WTC11 (cell line): ENCODE measurements at regions not wholly inside any gene's neighbourhood (a gene's known extent, or its start where the extent isn't known, plus 50 kb on each side); places are given as distances from the start of the nearest gene placed in this dataset.

ENCODE experiments used
- ATAC-seq: fragments of 200-7000 bp; cut with Tn5 transposase; 2 replicates; pipeline ENCODE4 v1.10.0; 2021; ENCODE audit warnings: mild to moderate bottlenecking, moderate library complexity
- CTCF ChIA-PET: fragments of 300-600 bp; sonication (Branson Sonifier 250); formaldehyde crosslinking; loops from one replicate; lab custom pipeline; 2021; ENCODE audit warnings: antibody characterized with exemption; lab: Charles Lee
- POLR2A ChIA-PET: fragments of 350-600 bp; sonication (Branson Sonifier 250); formaldehyde crosslinking; loops from one replicate; lab custom pipeline; 2021; ENCODE audit warnings: antibody characterized with exemption; lab: Charles Lee
- DNase-seq: peaks from one replicate; pipeline ENCODE4 v3.0.0; 2021; ENCODE audit warnings: low spot score
- H3K27ac Mint-ChIP-seq: 2 replicates; pipeline ENCODE4 v1.8.0; 2021; ENCODE audit warnings: mixed read lengths
- H3K27me3 Mint-ChIP-seq: 2 replicates; pipeline ENCODE4 v1.8.0; 2021; ENCODE audit warnings: low read depth, mild to moderate bottlenecking, moderate library complexity, mixed read lengths
- H3K36me3 Mint-ChIP-seq: 2 replicates; pipeline ENCODE4 v1.8.0; 2021; ENCODE audit warnings: mixed read lengths
- H3K4me1 Mint-ChIP-seq: 2 replicates; pipeline ENCODE4 v1.8.0; 2022; ENCODE audit warnings: mixed read lengths
- H3K4me3 Mint-ChIP-seq: 2 replicates; pipeline ENCODE4 v1.8.0; 2021; ENCODE audit warnings: mild to moderate bottlenecking, moderate library complexity, mixed read lengths
- H3K9me3 Mint-ChIP-seq: 2 replicates; pipeline ENCODE4 v1.8.0; 2021; ENCODE audit warnings: mixed read lengths
- AR ChIP-seq: fragments of 250-450 bp; sonication (Bioruptor Pico); IDR thresholded peaks from 2 replicates; pipeline ENCODE4 v1.9.0; 2021; ENCODE audit warnings: mild to moderate bottlenecking
- CDX4 ChIP-seq: fragments of 250-450 bp; sonication (Bioruptor Pico); IDR thresholded peaks from 2 replicates; pipeline ENCODE4 v1.9.0; 2021; ENCODE audit warnings: moderate library complexity, mild to moderate bottlenecking, inconsistent platforms, borderline replicate concordance
- ETV6 ChIP-seq: sonication (generic); formaldehyde crosslinking; IDR thresholded peaks from 2 replicates; pipeline ENCODE4 v1.8.1; 2022; ENCODE audit warnings: mild to moderate bottlenecking, missing genetic modification reagents
- FOXP4 ChIP-seq: sonication (generic); formaldehyde crosslinking; IDR thresholded peaks from 2 replicates; pipeline ENCODE4 v1.8.0; 2022; ENCODE audit warnings: mild to moderate bottlenecking, missing genetic modification reagents
- GRHL2 ChIP-seq: fragments of 250-450 bp; sonication (Bioruptor Pico); IDR thresholded peaks from 2 replicates; pipeline ENCODE4 v1.8.0; 2022; ENCODE audit warnings: mild to moderate bottlenecking, moderate library complexity; ENCODE audit not compliant: insufficient replicate concordance, severe bottlenecking
- MLX ChIP-seq: sonication (generic); formaldehyde crosslinking; IDR thresholded peaks from 2 replicates; pipeline ENCODE4 v1.8.1; 2023; ENCODE audit warnings: mild to moderate bottlenecking, missing genetic modification reagents, moderate library complexity
- NFE2L1 ChIP-seq: sonication (generic); formaldehyde crosslinking; IDR thresholded peaks from 2 replicates; pipeline ENCODE4 v1.8.1; 2023; ENCODE audit warnings: missing genetic modification reagents
- NR1H2 ChIP-seq: sonication (generic); formaldehyde crosslinking; IDR thresholded peaks from 2 replicates; pipeline ENCODE4 v1.9.0; 2021; ENCODE audit warnings: mild to moderate bottlenecking, moderate library complexity, missing genetic modification reagents
- SP1 ChIP-seq: sonication (generic); formaldehyde crosslinking; conservative IDR thresholded peaks from 2 replicates; pipeline ENCODE4 v1.8.1; 2022; ENCODE audit warnings: missing genetic modification reagents
- STAT6 ChIP-seq: sonication (generic); formaldehyde crosslinking; conservative IDR thresholded peaks from 2 replicates; pipeline ENCODE4 v1.8.1; 2023; ENCODE audit warnings: mild to moderate bottlenecking, low read depth, missing genetic modification reagents, moderate library complexity
- TEAD4 ChIP-seq: sonication (generic); formaldehyde crosslinking; IDR thresholded peaks from 2 replicates; pipeline ENCODE4 v1.8.0; 2022; ENCODE audit warnings: mild to moderate bottlenecking, missing genetic modification reagents
- ZBTB43 ChIP-seq: sonication (generic); formaldehyde crosslinking; IDR thresholded peaks from 2 replicates; pipeline ENCODE4 v1.8.1; 2023; ENCODE audit warnings: mild to moderate bottlenecking, missing genetic modification reagents
- ZNF219 ChIP-seq: sonication (generic); formaldehyde crosslinking; IDR thresholded peaks from 2 replicates; pipeline ENCODE4 v1.8.0; 2023; ENCODE audit warnings: missing genetic modification reagents, mild to moderate bottlenecking, borderline replicate concordance
- ZNF423 ChIP-seq: fragments of 250-450 bp; sonication (Bioruptor Pico); IDR thresholded peaks from 2 replicates; pipeline ENCODE4 v2.1.2; 2022; ENCODE audit warnings: mild to moderate bottlenecking, moderate library complexity
- ZNF425 ChIP-seq: fragments of 250-450 bp; sonication (Bioruptor Pico); conservative IDR thresholded peaks from 2 replicates; pipeline ENCODE4 v1.9.0; 2021; ENCODE audit warnings: mild to moderate bottlenecking
- ZNF532 ChIP-seq: fragments of 250-450 bp; sonication (Bioruptor Pico); IDR thresholded peaks from 2 replicates; pipeline ENCODE4 v1.9.0; 2021; ENCODE audit warnings: mild to moderate bottlenecking, borderline replicate concordance
- ZSCAN18 ChIP-seq: fragments of 250-450 bp; sonication (Bioruptor Pico); IDR thresholded peaks from 2 replicates; pipeline ENCODE4 v2.1.2; 2022; ENCODE audit warnings: mild to moderate bottlenecking, moderate library complexity

GRCh38 chr6:167509853-167510220 lies 185.0 kb downstream of the TTLL2 start (continued):
- no peak for TF ChIP-seq CDX4 (CRISPR knock-in tag)
- TF ChIP-seq TEAD4 (CRISPR knock-in tag): no peak
- no peak for TF ChIP-seq ZNF219 (CRISPR knock-in tag)
- TF ChIP-seq NR1H2: no peak
- TF ChIP-seq ZNF423 (CRISPR knock-in tag): no peak
- TF ChIP-seq ETV6 (CRISPR knock-in tag): no peak
- no peak for TF ChIP-seq ZSCAN18 (CRISPR knock-in tag)
- TF ChIP-seq ZBTB43: no peak
- TF ChIP-seq GRHL2 (CRISPR knock-in tag): no peak
- no peak for TF ChIP-seq FOXP4 (CRISPR knock-in tag)
- no peak for TF ChIP-seq MLX
- no peak for TF ChIP-seq SP1 (CRISPR knock-in tag)

- no peak for ATAC-seq
- Mint-ChIP-seq H3K4me3 (no peak overlapping the region), H3K27ac (no peak overlapping the region), H3K27me3 (no peaks in the 10 kb centered on the region), H3K36me3 (no peaks in the 10 kb centered on the region), H3K4me1 (peaks cover 22% of the 10 kb centered on the region), H3K9me3 (no peaks in the 10 kb centered on the region)
- CTCF ChIA-PET: interaction anchor here (0.6 kb wide), 1 partner anchor 39 kb away, joined by 3 read pairs; no protein-coding TSS in a partner anchor
- no peak for DNase-seq
- POLR2A ChIA-PET: no interaction called here
- TF ChIP-seq AR (CRISPR knock-in tag): no peak
- no peak for TF ChIP-seq NFE2L1
- no peak for TF ChIP-seq STAT6 (CRISPR knock-in tag)
- no peak for TF ChIP-seq ZNF425 (CRISPR knock-in tag)
- TF ChIP-seq ZNF532 (CRISPR knock-in tag): no peak
These were observed 185.8 kb downstream of the TTLL2 start for GRCh38 chr6:167510648-167511047.
